HCT116 (cell line): ENCODE measurements at regions not wholly inside any gene's neighbourhood (a gene's known extent, or its start where the extent isn't known, plus 50 kb on each side); places are given as distances from the start of the nearest gene placed in this dataset.

ENCODE experiments used
- ATAC-seq: fragments of 200-7000 bp; cut with Tn5 transposase; 2 replicates; pipeline ENCODE4 v1.9.1; 2020; ENCODE audit warnings: mild to moderate bottlenecking, moderate library complexity
- BruUV-seq: library from RNA; stranded (reverse); fragments of 400-500 nt; replicated peaks from 2 replicates; lab custom pipeline; 2021; lab: Mats Ljungman, UMichigan
- CTCF ChIA-PET: fragments of 300-600 bp; sonication (Branson Sonifier 250); formaldehyde crosslinking; loops from one replicate; lab custom pipeline; 2021; ENCODE audit warnings: antibody characterized with exemption; lab: Charles Lee
- POLR2A ChIA-PET: fragments of 300-600, 350-600 bp; sonication (Branson Sonifier 250); formaldehyde crosslinking; loops from one replicate; lab custom pipeline; 2021; ENCODE audit warnings: antibody characterized with exemption; lab: Charles Lee
- RAD21 ChIA-PET, 2 experiments: fragments of 300-600 bp; sonication (Branson Sonifier 250); formaldehyde crosslinking; loops; one replicate each; lab custom pipeline; 2023; ENCODE audit warnings: low total read pairs in 2 of 2; ENCODE audit not compliant: uncharacterized antibody in 2 of 2, unreplicated experiment in 2 of 2, low non-redundant PET in 1 of 2; lab: Charles Lee
- DNase-seq: peaks from one replicate; pipeline ENCODE4 v3.0.0-alpha.2; 2010; ENCODE audit warnings: low read depth, low spot score
- H2AFZ ChIP-seq: fragments of 200-600 bp; shearing (Covaris generic), sonication (generic); 2 replicates; pipeline ENCODE4 v1.6.1; 2017; ENCODE audit warnings: low read depth, mixed run types, mixed read lengths, antibody characterized with exemption, low read length; ENCODE audit not compliant: poor library complexity, severe bottlenecking
- H3K27ac ChIP-seq: 2 replicates; pipeline ENCODE4 v1.5.1; 2012; ENCODE audit warnings: low read depth, low read length
- H3K27me3 ChIP-seq: fragments of 200-600 bp; sonication (generic); 2 replicates; pipeline ENCODE4 v1.6.1; 2016; ENCODE audit warnings: mixed run types, low read length, mixed read lengths; ENCODE audit not compliant: insufficient read depth
- H3K36me3 ChIP-seq, 2 experiments: fragments of 200-500 bp in 1 of 2; fragments of 200-600 bp in 1 of 2; sonication (Bioruptor generic) in 1 of 2; sonication (generic) in 1 of 2; 2 replicates each; pipeline versions ENCODE4 v1.5.1 to v1.6.1; 2014 to 2016; ENCODE audit warnings: low read length in 2 of 2, inconsistent platforms in 1 of 2, mixed read lengths in 1 of 2, mixed run types in 1 of 2; ENCODE audit not compliant: insufficient read depth in 2 of 2, control insufficient read depth in 1 of 2
- H3K4me1 ChIP-seq, 2 experiments: fragments of 200-600 bp in 1 of 2; sonication (generic) in 1 of 2; 2 replicates each; pipeline versions ENCODE4 v1.5.1 to v1.6.1; 2012 to 2017; ENCODE audit warnings: low read length in 2 of 2, inconsistent platforms in 1 of 2, mild to moderate bottlenecking in 1 of 2, mixed read lengths in 1 of 2, mixed run types in 1 of 2, moderate library complexity in 1 of 2; ENCODE audit not compliant: insufficient read depth in 2 of 2, control insufficient read depth in 1 of 2
- H3K4me2 ChIP-seq: fragments of 200-600 bp; sonication (generic); 2 replicates; pipeline ENCODE4 v1.6.1; 2017; ENCODE audit warnings: mixed run types, low read length, mixed read lengths
- H3K4me3 ChIP-seq, 2 experiments: fragments of 200-600 bp in 1 of 2; sonication (generic) in 1 of 2; replicated peaks in 1 of 2; 2 replicates each; pipeline ENCODE4 v1.5.1; 2011 to 2016; ENCODE audit warnings: low read length in 2 of 2, control low read depth in 1 of 2, low read depth in 1 of 2, mild to moderate bottlenecking in 1 of 2, mixed read lengths in 1 of 2, mixed run types in 1 of 2
- H3K79me2 ChIP-seq: fragments of 200-600 bp; sonication (generic); 2 replicates; pipeline ENCODE4 v1.6.1; 2017; ENCODE audit warnings: mild to moderate bottlenecking, mixed run types, low read length, moderate library complexity, mixed read lengths; ENCODE audit not compliant: insufficient read depth
- H3K9ac ChIP-seq: fragments of 200-600 bp; sonication (generic); 2 replicates; pipeline ENCODE4 v1.6.1; 2016; ENCODE audit warnings: low read length, mixed read lengths
- H3K9me2 ChIP-seq: fragments of 200-600 bp; sonication (generic), shearing (Covaris generic); 2 replicates; pipeline ENCODE4 v1.6.1; 2017; ENCODE audit warnings: mixed run types, mild to moderate bottlenecking, moderate library complexity; ENCODE audit not compliant: insufficient read depth
- H3K9me3 ChIP-seq, 2 experiments: fragments of 200-500 bp in 1 of 2; fragments of 200-600 bp in 1 of 2; sonication (Bioruptor generic) in 1 of 2; sonication (generic) in 1 of 2; 2 replicates each; pipeline ENCODE4 v1.6.1; 2014 to 2017; ENCODE audit warnings: low read length in 2 of 2, mixed read lengths in 2 of 2, inconsistent platforms in 1 of 2, low read depth in 1 of 2, mild to moderate bottlenecking in 1 of 2, mixed run types in 1 of 2, moderate library complexity in 1 of 2; ENCODE audit not compliant: control insufficient read depth in 1 of 2, insufficient read depth in 1 of 2
- H4K20me1 ChIP-seq: fragments of 200-600 bp; sonication (generic), shearing (Covaris generic); 2 replicates; pipeline ENCODE4 v1.6.1; 2017; ENCODE audit warnings: mixed run types, mild to moderate bottlenecking, moderate library complexity; ENCODE audit not compliant: insufficient read depth
- ATF3 ChIP-seq: IDR thresholded peaks from 2 replicates; pipeline ENCODE4 v1.6.1; 2012
- CTCF ChIP-seq, 3 experiments: fragments of 200-600 bp in 1 of 3; sonication (generic) in 1 of 3; IDR thresholded peaks in 2 of 3; conservative IDR thresholded peaks in 1 of 3; 2 replicates each; pipeline ENCODE4 v1.5.1; 2012 to 2017; ENCODE audit warnings: low read depth in 2 of 3, low read length in 2 of 3, antibody characterized with exemption in 1 of 3, borderline replicate concordance in 1 of 3, control low read depth in 1 of 3, mild to moderate bottlenecking in 1 of 3, mixed read lengths in 1 of 3, mixed run types in 1 of 3, moderate library complexity in 1 of 3; ENCODE audit not compliant: insufficient read depth in 1 of 3
- EGR1 ChIP-seq: IDR thresholded peaks from 2 replicates; pipeline ENCODE4 v1.6.1; 2012; ENCODE audit warnings: low read depth
- ELF1 ChIP-seq: IDR thresholded peaks from 2 replicates; pipeline ENCODE4 v1.6.1; 2012; ENCODE audit warnings: low read depth, borderline replicate concordance
- EZH2phosphoT487 ChIP-seq: fragments of 200-600 bp; IDR thresholded peaks from 2 replicates; pipeline ENCODE4 v1.6.1; 2018; ENCODE audit warnings: antibody characterized with exemption, borderline replicate concordance
- FOSL1 ChIP-seq: IDR thresholded peaks from 2 replicates; pipeline ENCODE4 v1.6.1; 2012; ENCODE audit warnings: low read depth
- RAD21 ChIP-seq: IDR thresholded peaks from 2 replicates; pipeline ENCODE4 v1.6.1; 2012; ENCODE audit warnings: low read depth, mild to moderate bottlenecking
- REST ChIP-seq: IDR thresholded peaks from 2 replicates; pipeline ENCODE4 v1.6.1; 2012; ENCODE audit warnings: low read depth
- SIN3A ChIP-seq: IDR thresholded peaks from 2 replicates; pipeline ENCODE4 v1.6.1; 2012; ENCODE audit warnings: low read depth
- SP1 ChIP-seq: IDR thresholded peaks from 2 replicates; pipeline ENCODE4 v1.6.1; 2012; ENCODE audit warnings: low read depth
- SRF ChIP-seq: IDR thresholded peaks from 2 replicates; pipeline ENCODE4 v1.6.1; 2012; ENCODE audit warnings: low read depth
- TCF7L2 ChIP-seq: IDR thresholded peaks from 2 replicates; pipeline ENCODE4 v1.7.0; 2011; ENCODE audit warnings: borderline replicate concordance, inconsistent platforms; ENCODE audit not compliant: insufficient read depth, insufficient read length; ENCODE audit errors: extremely low read depth
- ZFX ChIP-seq: fragments of 450-650 bp; IDR thresholded peaks from 2 replicates; pipeline ENCODE4 v1.6.1; 2017
- ZNF274 ChIP-seq: fragments of 200-500 bp; sonication (Bioruptor generic); IDR thresholded peaks from 2 replicates; pipeline ENCODE4 v1.6.1; 2014; ENCODE audit warnings: mild to moderate bottlenecking, low read depth, low read length, inconsistent platforms
- intact Hi-C: fragments of 100-400 bp; cut with micrococcal nuclease; formaldehyde crosslinking; loops from 2 replicates; pipeline ENCODE4 v1.10.0; 2022

GRCh38 chr14:53460544-53460943 is 307.4 kb upstream of the DDHD1 start:
- Histone ChIP-seq H3K27me3 (no peaks in the 10 kb centered on the region), H2AFZ (no peak overlapping the region), H3K4me3 (no peak overlapping the region), H3K4me1 (peaks cover 57 to 88% of the 10 kb centered on the region in 2 experiments), H3K36me3 (peaks cover 0 to 7% of the 10 kb centered on the region in 2 experiments; a peak in 2 of 4 replicates), H4K20me1 (no peaks in the 10 kb centered on the region), H3K9ac (no peak overlapping the region), H3K79me2 (no peaks in the 10 kb centered on the region), H3K27ac (no peak overlapping the region), H3K9me3 (no peaks in the 10 kb centered on the region), H3K9me2 (no peaks in the 10 kb centered on the region), H3K4me2 (no peak overlapping the region)
- ChIA-PET CTCF (no interaction called here), RAD21 (no interaction called here), POLR2A (no interaction called here)
- no peak for ATAC-seq
- intact Hi-C loops: no loop called here
- TF ChIP-seq FOSL1 (no peak), ZNF274 (no peak), TCF7L2 (no peak), EGR1 (no peak), ZFX (no peak), ELF1 (no peak), RAD21 (no peak), SIN3A (no peak), EZH2phosphoT487 (no peak), SP1 (no peak), SRF (no peak), REST (no peak), CTCF (IDR thresholded peaks at IDR 0.05 in 2 of 3, conservative IDR thresholded peaks at IDR 0.05 in 1 of 3; ENCODE audit: borderline replicate concordance in 1 of 3, insufficient read depth in 1 of 3, low read depth in 2 of 3, low read length in 2 of 3) (no peak), ATF3 (no peak)
- no peak for DNase-seq
- no TSS peak for BruUV-seq
